ENCODE measurements at regions not wholly inside any gene's neighbourhood (a gene's known extent, or its start where the extent isn't known, plus 50 kb on each side); places are given as distances from the start of the nearest gene placed in this dataset.

GRCh38 chr12:62986844-62987243 lies 51.9 kb upstream of the PPM1H start:
- H3K79me2 ChIP-seq (ENCODE audit: control insufficient read depth, low read length): no peaks in the 10 kb centered on the region
- no peaks in the 10 kb centered on the region for H3K4me1 ChIP-seq (ENCODE audit: control insufficient read depth, low read length)
- H3K4me3 ChIP-seq (ENCODE audit: low read length): no peak overlapping the region
- H4K20me1 ChIP-seq (ENCODE audit: control insufficient read depth, insufficient read depth, low read depth, low read length): no peaks in the 10 kb centered on the region
- no peak for TF ChIP-seq CTCF (IDR thresholded peaks at IDR 0.05; ENCODE audit: low read depth, low read length, poor library complexity, severe bottlenecking)
- TF ChIP-seq EZH2phosphoT487 (IDR thresholded peaks at IDR 0.05; ENCODE audit: borderline replicate concordance, low read length): no peak
- H3K27ac ChIP-seq (ENCODE audit: low read depth, low read length): no peak overlapping the region
- no peaks in the 10 kb centered on the region for H3K9me2 ChIP-seq (replicated peaks; ENCODE audit: control insufficient read depth, low read length)
- no peaks in the 10 kb centered on the region for H3K9me3 ChIP-seq (ENCODE audit: control insufficient read depth, insufficient read depth, low read length)
- no peaks in the 10 kb centered on the region for H3K36me3 ChIP-seq (ENCODE audit: control insufficient read depth, low read length)
- H3F3A ChIP-seq (ENCODE audit: control insufficient read depth, insufficient read depth): no peaks in the 10 kb centered on the region
- H3K27me3 ChIP-seq (ENCODE audit: control insufficient read depth, low read length): no peaks in the 10 kb centered on the region
- no peak overlapping the region for H3K4me2 ChIP-seq (ENCODE audit: low read length)

Measured in DOHH2 (cell line).